Stomach (tissue), 8 donors: ENCODE measurements at regions not wholly inside any gene's neighbourhood (a gene's known extent, or its start where the extent isn't known, plus 50 kb on each side); places are given as distances from the start of the nearest gene placed in this dataset.

ENCODE experiments used
- DNase-seq, 2 donors: peaks; one replicate each; pipeline versions ENCODE4 v3.0.0 to v3.0.0-alpha.2; 2013 to 2019
- H3K27ac ChIP-seq, 5 donors: fragments of 200-600 bp in 4 of 5; sonication (generic) in 4 of 5; one replicate each; pipeline ENCODE4 v1.5.1; 2013 to 2019; ENCODE audit warnings: mild to moderate bottlenecking in 1 of 5, moderate library complexity in 1 of 5
- H3K27me3 ChIP-seq, 3 donors: fragments of 200-600 bp; sonication (generic); one replicate each; pipeline ENCODE4 v1.5.1; 2017 to 2019; ENCODE audit warnings: mixed run types in 1 of 3
- H3K36me3 ChIP-seq, 4 donors: fragments of 200-600 bp; sonication (generic); 1 replicate in 3 of 4; 2 replicates in 1 of 4; pipeline ENCODE4 v1.5.1; 2016 to 2019
- H3K4me1 ChIP-seq, 4 donors: fragments of 200-600 bp; sonication (generic); one replicate each; pipeline ENCODE4 v1.5.1; 2016 to 2019
- H3K4me3 ChIP-seq, 4 donors: fragments of 200-600 bp; sonication (generic) in 3 of 4; one replicate each; pipeline ENCODE4 v1.5.1; 2016 to 2019; ENCODE audit warnings: mild to moderate bottlenecking in 1 of 4
- H3K9me3 ChIP-seq, 4 donors: fragments of 200-600 bp; sonication (generic); one replicate each; pipeline ENCODE4 v1.5.1; 2016 to 2019
- EP300 ChIP-seq: sonication (generic); formaldehyde crosslinking; IDR thresholded peaks from one replicate; pipeline ENCODE4 v1.6.1; 2017; ENCODE audit warnings: antibody characterized with exemption
- POLR2A ChIP-seq, 4 donors: fragments of 450-650 bp; IDR thresholded peaks; one replicate each; pipeline ENCODE4 v1.6.1; 2016; ENCODE audit warnings: antibody characterized with exemption in 4 of 4, control low read depth in 2 of 4, mild to moderate bottlenecking in 1 of 4, moderate library complexity in 1 of 4
- POLR2AphosphoS5 ChIP-seq, 3 donors: sonication (generic); formaldehyde crosslinking; IDR thresholded peaks; one replicate each; pipeline ENCODE4 v1.6.1; 2016; ENCODE audit warnings: antibody characterized with exemption in 3 of 3
- WGBS, 5 donors: extraction: QIAGEN DNeasy Blood & Tissue Kit in 3 of 5; methylation state at CpG; one replicate each; pipeline versions ENCODE4 v1.1.5 to v1.1.7; 2013 to 2018; 5-methylcytosine and 5-hydroxymethylcytosine counted together
- intact Hi-C: fragments of 100-400 bp; cut with DNase I; formaldehyde crosslinking; loops from one replicate; pipeline ENCODE4 v1.15.1; 2023; ENCODE audit warnings: low total_unique reads
- TF ChIP-seq, protein P1 (sequence below), 7 experiments: fragments of 450-650 bp in 4 of 7; fragments of 200-600 bp in 3 of 7; sonication (generic) in 3 of 7; IDR thresholded peaks; one replicate each; pipeline ENCODE4 v1.5.1; 2016 to 2019; ENCODE audit warnings: antibody characterized with exemption in 7 of 7, control low read depth in 2 of 7, mild to moderate bottlenecking in 1 of 7
- donor health status: healthy with polysubstance abuse.
- donor health status: Bipolar disorder and iron deficiency.
- donor health status: healthy.

DNA sequence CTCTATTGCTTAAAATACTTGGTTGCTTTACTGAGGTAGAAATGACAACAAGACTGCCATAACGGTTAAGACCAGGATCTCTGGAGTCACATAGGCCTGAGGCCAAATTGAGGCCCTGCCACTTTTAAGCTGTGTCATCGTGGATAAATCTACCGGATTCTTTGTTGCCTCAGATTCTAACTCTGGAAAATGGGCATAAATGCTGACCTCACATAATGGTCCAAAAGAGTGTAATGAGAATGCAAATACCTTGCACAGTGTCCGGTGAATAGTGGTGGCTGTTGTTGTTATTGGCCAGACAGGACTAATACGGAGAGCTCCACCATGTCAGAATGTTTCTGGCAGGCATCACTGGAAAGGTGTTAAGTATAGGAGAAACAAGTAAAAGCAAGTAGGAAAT lies 346.1 kb downstream of the LMO4 start:
- no peaks in the 10 kb centered on the region for H3K36me3 ChIP-seq
- no peaks in the 10 kb centered on the region for H3K9me3 ChIP-seq
- H3K27ac ChIP-seq, result no peak overlapping the region
- 87 to 94% (median 91%) methylated on average over 5 of the region's 5 CpGs for WGBS, 5 donors
- TF ChIP-seq EP300 (no peak), POLR2A (IDR thresholded peaks at IDR 0.05) (no peak), POLR2AphosphoS5 (IDR thresholded peaks at IDR 0.05) (no peak)
- TF ChIP-seq, protein P1, sequence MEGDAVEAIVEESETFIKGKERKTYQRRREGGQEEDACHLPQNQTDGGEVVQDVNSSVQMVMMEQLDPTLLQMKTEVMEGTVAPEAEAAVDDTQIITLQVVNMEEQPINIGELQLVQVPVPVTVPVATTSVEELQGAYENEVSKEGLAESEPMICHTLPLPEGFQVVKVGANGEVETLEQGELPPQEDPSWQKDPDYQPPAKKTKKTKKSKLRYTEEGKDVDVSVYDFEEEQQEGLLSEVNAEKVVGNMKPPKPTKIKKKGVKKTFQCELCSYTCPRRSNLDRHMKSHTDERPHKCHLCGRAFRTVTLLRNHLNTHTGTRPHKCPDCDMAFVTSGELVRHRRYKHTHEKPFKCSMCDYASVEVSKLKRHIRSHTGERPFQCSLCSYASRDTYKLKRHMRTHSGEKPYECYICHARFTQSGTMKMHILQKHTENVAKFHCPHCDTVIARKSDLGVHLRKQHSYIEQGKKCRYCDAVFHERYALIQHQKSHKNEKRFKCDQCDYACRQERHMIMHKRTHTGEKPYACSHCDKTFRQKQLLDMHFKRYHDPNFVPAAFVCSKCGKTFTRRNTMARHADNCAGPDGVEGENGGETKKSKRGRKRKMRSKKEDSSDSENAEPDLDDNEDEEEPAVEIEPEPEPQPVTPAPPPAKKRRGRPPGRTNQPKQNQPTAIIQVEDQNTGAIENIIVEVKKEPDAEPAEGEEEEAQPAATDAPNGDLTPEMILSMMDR (IDR thresholded peaks at IDR 0.05), result no peak
- no peaks in the 10 kb centered on the region for H3K4me1 ChIP-seq
- H3K27me3 ChIP-seq, result no peaks in the 10 kb centered on the region
- no peak overlapping the region for H3K4me3 ChIP-seq
- no peak for DNase-seq
- intact Hi-C loops, result no loop called here

DNA sequence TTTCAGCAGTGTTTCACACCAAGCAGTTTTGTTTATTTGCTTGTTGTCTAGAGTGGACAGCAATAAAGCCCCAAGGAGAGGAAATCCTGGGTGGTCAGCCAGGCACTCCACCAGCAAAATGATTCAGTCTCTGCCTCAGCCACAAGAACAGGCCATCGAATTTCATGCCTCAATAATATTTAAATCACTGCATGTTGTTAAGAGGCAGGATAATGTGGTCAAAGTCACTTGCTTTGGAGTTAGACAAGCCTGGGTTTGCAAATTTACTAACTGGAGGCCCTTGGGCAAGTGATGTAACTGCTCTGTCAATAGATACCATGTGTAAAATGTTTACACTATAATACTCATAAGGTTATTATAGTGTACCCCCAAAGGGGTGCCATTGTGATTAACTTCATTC lies 349.6 kb downstream of the LMO4 start:
- peaks cover 0 to 8% (median 4%) of the 10 kb centered on the region in 4 donors for H3K4me1 ChIP-seq
- no peak for DNase-seq
- no peak overlapping the region for H3K4me3 ChIP-seq
- intact Hi-C loops, result no loop called here
- no peaks in the 10 kb centered on the region for H3K9me3 ChIP-seq
- no peak overlapping the region for H3K27ac ChIP-seq
- H3K27me3 ChIP-seq, result no peaks in the 10 kb centered on the region
- WGBS, 5 donors, result 50 to 72% (median 57%) methylated on average over 1 of the region's 1 CpG
- TF ChIP-seq POLR2A (IDR thresholded peaks at IDR 0.05), result no peak
- no peak for TF ChIP-seq EP300
- TF ChIP-seq POLR2AphosphoS5 (IDR thresholded peaks at IDR 0.05), result no peak
- TF ChIP-seq, protein P1 (IDR thresholded peaks at IDR 0.05), result no peak
- H3K36me3 ChIP-seq, result no peaks in the 10 kb centered on the region

DNA sequence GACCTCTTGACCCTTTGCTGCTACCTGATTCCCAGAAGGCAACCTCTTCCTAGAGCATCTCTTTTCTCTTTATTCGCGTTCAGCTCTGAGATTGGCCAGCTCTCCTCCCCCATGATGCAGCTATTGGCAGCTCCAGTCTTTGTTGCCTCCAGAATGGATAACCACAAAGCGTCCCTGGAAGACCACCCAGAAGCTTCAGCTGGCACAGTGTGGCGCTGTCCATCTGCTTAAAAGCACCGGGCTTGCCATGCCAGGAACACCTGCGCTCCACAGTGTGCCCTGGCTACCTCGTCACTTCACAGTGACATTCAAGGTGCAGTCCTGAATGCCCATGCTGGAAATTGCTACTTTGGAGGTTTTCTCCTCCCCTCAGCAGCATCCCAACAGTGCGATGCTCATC lies 353.9 kb downstream of the LMO4 start:
- intact Hi-C loops, result no loop called here
- DNase-seq, result no peak
- TF ChIP-seq, protein P1 (IDR thresholded peaks at IDR 0.05), result no peak
- no peak for TF ChIP-seq POLR2AphosphoS5 (IDR thresholded peaks at IDR 0.05)
- no peak for TF ChIP-seq POLR2A (IDR thresholded peaks at IDR 0.05)
- TF ChIP-seq EP300, result no peak
- Histone ChIP-seq H3K36me3 (no peaks in the 10 kb centered on the region), H3K27me3 (no peaks in the 10 kb centered on the region), H3K4me3 (no peak overlapping the region), H3K9me3 (no peaks in the 10 kb centered on the region), H3K27ac (no peak overlapping the region), H3K4me1 (peaks cover 6 to 41% (median 25%) of the 10 kb centered on the region in 4 donors)
- WGBS, 5 donors, result 88 to 94% (median 91%) methylated on average over 8 of the region's 8 CpGs

DNA sequence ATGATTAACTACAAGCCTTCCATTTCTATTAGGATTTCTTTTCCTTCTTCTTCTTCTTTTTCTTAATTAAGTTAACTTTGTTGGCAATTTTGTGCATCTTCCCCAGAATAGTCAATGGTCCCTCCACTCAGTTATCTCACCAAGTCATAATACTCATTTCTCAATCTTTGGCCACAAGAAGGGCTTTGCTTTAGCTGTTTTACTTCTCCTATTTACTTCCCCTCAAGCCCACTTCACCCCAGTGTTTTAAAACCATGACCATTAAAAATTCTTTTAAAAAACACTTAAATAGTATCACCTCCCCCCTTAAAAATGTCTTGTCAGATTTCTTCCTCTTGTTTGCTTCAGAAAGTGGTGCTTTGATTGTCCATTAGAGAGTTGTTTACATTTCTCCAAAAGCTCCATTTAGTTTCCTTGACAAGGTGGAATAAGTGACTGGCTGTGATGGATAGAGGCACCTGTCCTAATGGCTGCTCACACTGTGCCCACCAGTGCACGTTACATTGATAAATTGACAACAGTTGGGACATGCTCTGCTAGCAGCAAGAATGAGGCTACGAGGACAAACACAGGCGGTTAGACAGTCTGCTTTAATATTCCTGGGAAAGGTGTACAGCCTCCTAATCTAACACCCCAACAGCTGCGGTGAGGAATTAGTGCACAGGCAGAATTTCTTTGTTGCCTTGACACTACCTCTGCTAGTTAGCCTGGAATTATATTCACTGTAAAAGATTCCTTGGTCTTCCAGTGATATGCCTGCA lies 354.7 kb downstream of the LMO4 start:
- peak overlapping the region; percentile 16 to 83 (median 79) for H3K27ac ChIP-seq
- H3K4me3 ChIP-seq, result peak overlapping the region; percentile 39 to 49 (median 47)
- H3K36me3 ChIP-seq, result no peaks in the 10 kb centered on the region
- H3K9me3 ChIP-seq, result no peaks in the 10 kb centered on the region
- no peaks in the 10 kb centered on the region for H3K27me3 ChIP-seq
- intact Hi-C loops, result no loop called here
- WGBS, 5 donors, result 28 to 58% (median 42%) methylated on average over 4 of the region's 4 CpGs
- TF ChIP-seq POLR2A (IDR thresholded peaks at IDR 0.05) (no peak), EP300 (no peak), POLR2AphosphoS5 (IDR thresholded peaks at IDR 0.05) (no peak)
- TF ChIP-seq, protein P1 (IDR thresholded peaks at IDR 0.05), result no peak
- peaks cover 6 to 45% (median 26%) of the 10 kb centered on the region in 4 donors for H3K4me1 ChIP-seq
- DNase-seq, result peak in 1 of 2 donors; percentile 53
